DOHH2 (cell line): ENCODE measurements at regions not wholly inside any gene's neighbourhood (a gene's known extent, or its start where the extent isn't known, plus 50 kb on each side); places are given as distances from the start of the nearest gene placed in this dataset.

Source experiments
- EZH2phosphoT487 ChIP-seq: fragments of 200-600 bp; sonication (generic); IDR thresholded peaks from 2 replicates; pipeline ENCODE4 v1.6.1; 2017; ENCODE audit warnings: borderline replicate concordance, mild to moderate bottlenecking, antibody characterized with exemption, low read length, moderate library complexity, mixed read lengths
- TF ChIP-seq, protein P1 (sequence below): fragments of 200-600 bp; sonication (generic); IDR thresholded peaks from one replicate; pipeline ENCODE4 v1.5.1; 2014; ENCODE audit warnings: antibody characterized with exemption, mild to moderate bottlenecking, low read depth, low read length; ENCODE audit not compliant: poor library complexity, severe bottlenecking

DNA sequence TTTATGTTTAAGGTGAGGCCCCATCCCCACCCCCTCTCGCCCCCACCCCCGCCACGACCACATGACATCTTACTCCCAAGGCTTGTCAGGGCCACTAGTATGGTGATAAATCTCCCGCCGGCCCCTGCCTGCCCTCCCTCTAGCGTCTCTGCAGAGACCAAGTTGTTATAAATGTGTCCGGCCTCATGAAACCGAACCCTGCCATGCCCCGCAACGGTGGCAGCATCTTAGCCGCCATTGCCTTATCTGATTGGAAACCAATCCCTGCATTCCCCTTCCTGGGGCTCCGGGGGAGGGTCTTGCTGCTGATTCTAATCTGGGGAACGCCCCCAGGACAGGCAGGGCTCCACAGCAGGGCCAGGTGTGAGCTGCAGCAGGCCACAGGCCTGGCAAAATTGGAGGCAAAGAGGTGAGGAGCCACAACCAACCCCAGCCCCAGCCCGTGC is 352.4 kb downstream of the C16orf95 start:
- TF ChIP-seq, protein P1, sequence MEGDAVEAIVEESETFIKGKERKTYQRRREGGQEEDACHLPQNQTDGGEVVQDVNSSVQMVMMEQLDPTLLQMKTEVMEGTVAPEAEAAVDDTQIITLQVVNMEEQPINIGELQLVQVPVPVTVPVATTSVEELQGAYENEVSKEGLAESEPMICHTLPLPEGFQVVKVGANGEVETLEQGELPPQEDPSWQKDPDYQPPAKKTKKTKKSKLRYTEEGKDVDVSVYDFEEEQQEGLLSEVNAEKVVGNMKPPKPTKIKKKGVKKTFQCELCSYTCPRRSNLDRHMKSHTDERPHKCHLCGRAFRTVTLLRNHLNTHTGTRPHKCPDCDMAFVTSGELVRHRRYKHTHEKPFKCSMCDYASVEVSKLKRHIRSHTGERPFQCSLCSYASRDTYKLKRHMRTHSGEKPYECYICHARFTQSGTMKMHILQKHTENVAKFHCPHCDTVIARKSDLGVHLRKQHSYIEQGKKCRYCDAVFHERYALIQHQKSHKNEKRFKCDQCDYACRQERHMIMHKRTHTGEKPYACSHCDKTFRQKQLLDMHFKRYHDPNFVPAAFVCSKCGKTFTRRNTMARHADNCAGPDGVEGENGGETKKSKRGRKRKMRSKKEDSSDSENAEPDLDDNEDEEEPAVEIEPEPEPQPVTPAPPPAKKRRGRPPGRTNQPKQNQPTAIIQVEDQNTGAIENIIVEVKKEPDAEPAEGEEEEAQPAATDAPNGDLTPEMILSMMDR: no peak
- no peak for TF ChIP-seq EZH2phosphoT487
